Stimulated activated CD8-positive, alpha-beta memory T cell treated with anti-CD3 and anti-CD28 coated beads, Interleukin-15, amount 100 ng/mL, for 24 hours (primary cell): ENCODE measurements at regions not wholly inside any gene's neighbourhood (a gene's known extent, or its start where the extent isn't known, plus 50 kb on each side); places are given as distances from the start of the nearest gene placed in this dataset.
"Not testable (repeated sequence)": the region's sequence is repeated elsewhere in the genome, so short reads cannot be mapped to it uniquely, and the experiment has no call there.

Experiments
- DNase-seq: peaks from one replicate; pipeline ENCODE4 v3.0.0-alpha.2; 2020; ENCODE audit warnings: low read depth

DNA sequence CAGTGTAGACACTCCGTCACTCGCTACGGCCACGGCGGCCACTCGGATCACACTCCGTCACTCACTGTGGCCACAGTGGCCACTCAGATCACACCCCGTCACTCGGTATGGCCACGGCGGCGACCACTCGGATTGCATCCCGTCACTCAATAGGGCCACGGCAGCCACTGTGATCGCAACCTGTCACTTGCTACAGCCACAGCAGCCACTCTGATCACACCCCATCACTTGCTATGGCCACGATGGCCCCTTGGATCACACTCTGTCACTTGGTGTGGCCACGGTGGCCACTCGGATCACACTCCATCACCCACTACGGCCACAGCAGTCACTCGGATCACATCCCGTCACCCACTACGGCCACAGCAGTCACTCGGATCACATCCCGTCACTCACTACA lies 175.3 kb downstream of the LAT start:
- not testable (repeated sequence) for DNase-seq

DNA sequence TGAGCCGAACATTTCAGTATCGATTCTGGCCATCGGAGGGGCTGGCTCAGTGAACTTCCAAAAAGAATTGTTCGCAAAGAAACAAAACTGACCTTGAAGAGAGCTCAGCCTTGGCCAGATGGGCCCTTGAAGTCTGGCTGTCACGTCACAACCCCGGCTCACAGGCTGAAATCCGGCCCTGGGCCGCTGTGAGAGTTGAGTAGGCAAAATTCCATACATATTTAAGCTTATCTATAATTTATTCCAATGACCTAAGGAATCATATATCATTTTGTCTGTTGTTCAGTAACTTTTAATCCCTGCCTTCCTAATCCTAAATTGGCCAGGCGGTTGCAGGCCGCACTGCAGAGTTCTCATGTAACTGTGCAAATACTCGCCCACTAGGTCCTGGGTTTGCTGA lies 174.8 kb downstream of the LAT start:
- not testable (repeated sequence) for DNase-seq

DNA sequence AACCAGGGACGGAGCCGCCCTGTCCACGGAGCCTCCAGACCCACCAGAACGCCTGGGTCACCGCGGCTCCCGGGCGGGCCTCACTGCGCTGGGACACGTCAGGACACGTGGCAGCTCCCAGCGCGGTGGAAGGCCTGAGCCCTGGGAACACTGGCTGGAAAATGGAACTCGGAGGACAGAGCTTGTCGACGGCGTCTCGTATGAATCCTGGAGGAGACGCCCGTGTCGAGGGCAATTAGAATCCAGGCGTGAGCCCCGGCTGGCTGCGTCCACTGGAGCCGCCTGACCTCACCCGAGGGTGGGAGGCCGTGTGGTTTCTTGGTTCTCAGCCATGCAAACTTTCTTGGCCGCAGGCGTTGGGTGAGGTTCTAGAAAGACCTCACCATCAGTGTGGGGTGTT lies 173.9 kb downstream of the LAT start:
- no peak for DNase-seq

DNA sequence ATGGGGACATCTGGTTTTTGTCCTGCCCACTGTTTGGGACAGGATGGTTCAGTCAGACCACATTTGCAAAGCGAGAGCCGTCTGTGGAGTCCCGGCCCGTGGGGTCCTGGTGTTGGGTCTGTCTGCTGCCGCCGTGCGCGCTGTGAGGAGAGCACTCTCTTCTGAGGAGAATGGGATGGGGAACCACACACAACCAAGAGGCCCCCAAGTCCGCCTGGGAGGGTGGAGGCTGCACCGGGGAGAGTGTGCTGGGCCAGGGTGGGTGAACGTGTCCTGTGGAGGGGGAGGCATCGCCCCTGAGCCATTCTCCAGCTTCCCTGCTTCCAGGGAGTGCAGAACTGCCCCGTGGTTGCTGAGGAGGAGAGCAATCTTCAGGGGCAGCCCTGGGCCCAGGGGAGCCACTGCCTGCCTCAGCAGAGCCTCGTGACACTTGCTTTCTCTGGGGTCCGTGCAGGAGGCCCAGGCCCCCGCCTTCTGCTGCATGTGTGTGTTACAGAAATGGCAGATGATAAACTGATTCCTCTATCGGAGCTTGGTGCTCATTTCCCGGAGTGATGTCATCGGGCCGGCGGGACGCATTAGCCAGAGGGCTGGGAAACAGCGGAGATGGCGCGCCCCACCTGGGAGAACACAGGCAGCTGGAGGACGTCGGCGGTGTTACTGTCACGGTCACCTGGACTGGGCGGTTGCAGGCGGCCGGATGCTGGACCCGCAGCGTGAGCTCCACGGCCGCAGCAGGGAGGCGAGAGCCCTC lies 173.4 kb downstream of the LAT start:
- DNase-seq = not testable (repeated sequence)

DNA sequence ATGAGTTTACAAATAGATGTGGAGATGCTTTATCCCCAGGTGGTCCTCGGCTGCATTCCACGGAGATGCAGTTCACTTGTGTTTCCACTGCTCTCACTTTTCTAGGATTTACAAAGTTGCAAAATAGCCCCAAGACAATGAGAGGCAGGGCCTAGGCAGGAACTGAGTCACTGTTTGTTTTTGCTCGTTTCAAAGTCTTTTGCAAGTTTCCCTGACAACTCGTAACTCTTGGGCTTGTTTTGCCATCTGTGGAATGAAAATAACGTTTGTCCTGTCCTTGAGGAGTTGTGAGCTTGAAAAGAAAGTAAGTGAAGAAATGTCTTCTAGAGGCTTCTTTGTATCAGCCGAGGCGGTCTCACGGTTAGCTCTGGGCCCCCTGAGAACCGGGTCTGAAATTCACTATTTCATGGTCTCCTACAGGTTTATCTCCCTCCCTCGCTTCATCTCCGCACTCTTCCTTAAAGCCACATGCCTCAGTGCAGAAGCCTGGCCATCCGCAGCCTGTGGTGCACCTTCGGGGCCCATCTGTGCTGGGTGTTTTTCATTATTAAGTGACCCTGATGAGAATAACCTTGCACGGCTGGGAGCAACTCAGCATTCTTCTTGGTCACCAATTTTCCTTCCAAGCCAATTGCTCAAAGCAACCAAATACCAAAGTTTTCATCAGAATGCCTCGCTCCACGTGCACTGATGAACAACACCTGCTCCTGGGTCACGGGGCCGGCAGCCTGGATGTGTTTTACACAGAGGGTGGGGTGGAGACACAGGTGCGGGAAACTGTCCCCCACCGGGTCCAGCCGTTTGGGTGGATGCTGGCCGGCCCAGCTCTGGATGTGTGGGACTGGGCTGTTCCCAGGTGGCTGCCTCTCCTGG lies 172.4 kb downstream of the LAT start:
- not testable (repeated sequence) for DNase-seq

DNA sequence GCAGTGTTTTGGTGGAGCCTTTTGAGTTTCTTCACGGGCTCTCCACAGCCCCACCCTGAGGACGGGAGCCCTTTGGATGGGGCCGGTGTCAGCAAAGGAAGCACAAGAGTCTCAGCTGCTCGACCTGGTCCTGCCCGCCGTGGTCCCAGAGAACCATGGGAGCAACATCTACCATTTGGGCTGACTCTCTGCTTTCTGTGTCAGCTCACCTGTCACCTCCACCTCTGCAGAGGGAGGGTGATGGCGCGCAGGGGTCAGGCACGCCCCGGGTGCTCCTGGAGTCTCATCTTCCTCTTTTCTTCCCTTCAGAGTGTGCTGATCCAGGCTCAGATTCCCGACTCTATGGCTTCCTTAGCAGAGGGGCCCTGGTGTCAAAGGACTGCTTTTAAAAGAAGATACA lies 171.7 kb downstream of the LAT start:
- no peak for DNase-seq

DNA sequence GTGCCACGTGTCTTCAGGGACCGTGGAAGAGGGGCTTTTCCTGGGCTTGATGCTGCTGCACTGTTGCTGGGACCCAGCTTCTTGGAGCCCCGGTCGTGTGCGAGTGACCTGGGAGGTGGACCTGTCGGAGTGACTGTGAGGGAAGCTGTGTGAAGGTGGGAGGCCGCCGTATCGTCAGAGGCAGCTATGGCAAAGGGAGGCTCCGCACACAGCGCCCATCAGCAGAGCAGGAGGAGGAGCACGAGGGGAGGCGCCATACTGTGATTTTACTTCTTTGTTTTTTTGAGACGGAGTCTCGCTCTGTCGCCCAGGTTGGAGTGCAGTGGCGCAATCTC lies 171.0 kb downstream of the LAT start:
- not testable (repeated sequence) for DNase-seq

DNA sequence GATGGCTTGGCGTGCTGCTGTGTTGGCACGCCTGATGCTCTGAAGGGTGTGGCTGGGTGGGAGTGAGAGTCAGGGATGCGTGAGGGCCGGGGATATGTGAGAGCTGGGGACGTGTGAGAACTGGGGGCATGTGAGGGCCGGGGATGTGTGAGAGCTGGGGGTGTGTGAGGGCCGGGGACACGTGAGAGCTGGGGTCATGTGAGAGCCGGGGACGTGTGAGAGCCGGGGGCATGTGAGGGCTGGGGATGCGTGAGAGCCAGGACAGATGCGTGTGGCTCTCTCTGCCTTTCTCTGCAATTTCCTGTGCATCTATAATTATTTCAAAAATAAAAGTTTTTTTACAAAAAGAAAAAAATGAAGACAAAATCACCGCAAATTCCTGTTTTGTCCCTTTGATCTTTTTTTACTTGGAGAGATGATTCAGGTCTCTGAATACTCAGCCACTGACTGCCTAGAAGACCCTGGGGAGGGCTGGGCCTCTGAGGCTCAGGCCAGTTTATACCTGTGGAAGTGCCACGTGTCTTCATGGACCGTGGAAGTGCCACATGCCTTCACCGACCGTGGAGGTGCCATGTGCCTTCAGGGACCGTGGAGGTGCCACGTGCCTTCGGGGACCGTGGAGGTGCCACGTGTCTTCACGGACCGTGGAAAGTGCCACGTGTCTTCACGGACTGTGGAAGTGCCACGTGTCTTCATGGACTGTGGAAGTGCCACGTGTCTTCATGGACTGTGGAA lies 170.4 kb downstream of the LAT start:
- DNase-seq = not testable (repeated sequence)

DNA sequence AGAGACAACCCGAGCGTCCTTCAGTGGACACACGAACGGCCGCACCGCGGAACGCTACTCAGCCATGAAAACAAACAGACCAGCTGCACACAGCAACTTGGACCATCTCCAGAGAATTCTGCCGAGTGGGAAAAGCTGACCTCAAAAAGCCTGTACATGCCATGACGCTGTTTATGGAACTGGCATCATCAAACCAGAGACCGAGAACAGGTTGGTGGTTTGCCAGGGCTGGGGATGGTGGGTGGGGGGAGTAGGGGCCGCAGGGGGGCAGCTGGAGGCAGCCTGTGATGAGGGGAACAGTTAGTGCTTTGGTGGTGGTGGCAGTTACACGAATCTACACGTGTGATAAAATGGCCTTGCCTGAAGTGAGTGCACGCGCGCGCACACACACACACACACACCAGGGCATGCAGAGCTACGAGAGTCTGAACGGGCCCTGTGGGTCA lies 169.8 kb downstream of the LAT start:
- DNase-seq = no peak

DNA sequence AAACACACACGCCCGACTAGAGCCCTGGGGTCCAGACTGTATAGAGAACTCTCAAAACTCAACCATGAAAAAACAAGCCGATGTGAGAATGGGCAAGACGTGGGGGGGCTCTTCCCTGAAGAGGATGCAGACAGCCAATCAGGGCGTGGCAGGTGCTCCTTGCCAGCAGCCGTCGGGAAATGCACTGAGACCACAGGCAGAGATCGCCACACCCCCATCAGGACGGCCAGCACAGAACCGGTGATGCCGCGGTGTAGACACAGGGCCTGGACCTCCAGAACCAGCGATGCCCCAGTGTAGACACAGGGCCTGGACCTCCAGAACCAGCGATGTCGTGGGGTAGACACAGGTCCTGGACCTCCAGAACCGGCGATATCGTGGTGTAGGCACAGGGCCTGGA lies 169.2 kb downstream of the LAT start:
- DNase-seq = no peak

DNA sequence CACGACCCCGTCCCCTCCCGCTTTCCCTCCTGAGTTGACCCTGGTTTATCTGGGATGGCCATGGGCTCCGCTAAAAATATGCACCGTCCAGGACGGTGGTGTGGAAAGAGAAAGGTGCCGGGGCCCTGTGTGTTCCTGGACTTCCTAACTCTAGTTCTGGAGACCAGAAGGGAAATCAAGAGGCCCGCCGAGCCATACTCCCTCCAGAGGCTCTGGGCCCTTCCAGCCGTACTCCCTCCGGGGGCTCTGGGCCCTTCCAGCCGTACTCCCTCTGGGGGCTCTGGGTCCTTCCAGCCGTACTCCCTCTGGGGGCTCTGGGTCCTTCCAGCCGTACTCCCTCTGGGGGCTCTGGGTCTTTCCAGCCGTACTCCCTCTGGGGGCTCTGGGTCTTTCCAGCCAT lies 168.5 kb downstream of the LAT start:
- DNase-seq = not testable (repeated sequence)

DNA sequence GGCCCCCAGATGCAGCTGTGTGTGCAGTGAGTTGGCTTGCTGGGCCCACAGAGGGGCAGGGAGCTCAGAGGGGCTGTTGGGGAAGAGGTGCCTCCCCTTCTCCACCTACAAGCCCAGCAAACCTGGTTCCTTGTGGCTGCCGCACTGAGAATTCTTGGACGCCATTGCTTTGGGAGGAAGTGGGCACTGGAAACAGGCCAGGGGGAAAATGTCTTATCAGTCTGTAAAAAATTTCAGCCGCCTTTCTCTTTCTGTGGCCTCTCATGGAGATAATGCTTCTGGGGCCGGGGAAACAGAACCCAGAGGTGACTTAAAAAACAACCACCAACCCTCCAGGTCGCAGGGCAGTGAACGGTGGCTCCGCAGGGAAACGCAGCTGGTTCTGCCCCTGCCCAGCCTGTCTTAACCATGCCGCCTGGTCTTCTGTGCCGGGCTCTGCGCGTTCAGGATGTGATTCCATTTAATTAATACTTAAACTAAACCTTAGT lies 167.7 kb downstream of the LAT start:
- DNase-seq = not testable (repeated sequence)

DNA sequence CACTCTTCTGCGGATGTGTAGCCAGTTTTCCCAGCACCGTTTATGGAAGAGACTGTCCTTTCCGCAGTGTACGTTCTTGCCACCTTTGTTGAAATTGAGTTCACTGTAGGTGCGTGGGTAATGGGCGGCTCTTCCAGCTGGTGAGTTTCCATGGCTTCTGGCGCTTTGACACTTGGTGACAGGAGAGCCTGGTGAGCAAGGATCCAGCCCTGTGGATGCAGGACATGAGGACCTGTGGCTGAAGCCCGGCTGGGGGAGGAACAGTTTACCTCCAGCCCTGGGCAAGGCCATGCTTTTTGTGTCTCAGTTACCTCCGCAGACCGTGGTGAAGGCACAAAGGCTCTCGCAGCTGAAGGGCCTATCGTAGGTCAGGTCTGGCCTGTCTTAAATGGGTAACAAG lies 166.5 kb downstream of the LAT start:
- DNase-seq = no peak

DNA sequence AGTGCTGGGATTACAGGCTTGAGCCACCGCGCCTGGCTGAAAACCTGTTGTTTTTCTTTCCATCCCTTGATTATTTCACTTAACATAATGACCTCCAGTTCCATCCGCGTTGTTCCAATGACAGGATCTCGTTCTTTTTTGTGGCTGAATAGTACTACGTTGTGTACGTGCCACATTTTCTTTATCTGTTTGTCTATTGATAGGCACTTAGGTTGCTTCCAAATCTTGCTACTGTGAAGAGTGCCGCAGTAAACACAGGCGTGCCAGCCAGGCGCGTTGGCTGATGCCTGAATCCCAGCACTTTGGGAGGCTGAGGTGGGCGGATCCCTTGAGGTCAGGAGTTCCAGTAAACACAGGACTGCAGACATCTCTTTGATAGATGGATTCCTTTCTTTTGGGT lies 165.1 kb downstream of the LAT start:
- DNase-seq = not testable (repeated sequence)

DNA sequence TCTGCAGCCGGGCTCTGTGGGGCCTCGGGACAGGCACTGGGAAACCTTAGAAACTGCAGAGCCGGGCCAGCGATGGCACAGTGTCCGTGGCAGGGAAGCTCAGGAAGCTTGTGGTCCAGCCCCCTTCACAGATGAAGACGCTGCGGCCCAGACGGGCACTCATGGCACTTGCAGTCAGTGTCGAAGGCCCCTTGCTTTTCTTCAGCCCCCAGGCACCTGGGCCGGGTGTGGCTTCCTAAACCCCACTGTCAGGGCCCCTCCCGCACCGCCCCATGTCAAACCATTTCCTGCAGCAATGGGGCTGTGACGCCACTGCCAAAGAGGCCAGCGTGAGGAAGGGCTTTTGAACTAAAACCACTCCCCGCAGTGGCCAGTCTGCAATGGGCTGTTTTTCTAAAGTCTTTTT lies 164.0 kb downstream of the LAT start:
- DNase-seq = peak; percentile 22

DNA sequence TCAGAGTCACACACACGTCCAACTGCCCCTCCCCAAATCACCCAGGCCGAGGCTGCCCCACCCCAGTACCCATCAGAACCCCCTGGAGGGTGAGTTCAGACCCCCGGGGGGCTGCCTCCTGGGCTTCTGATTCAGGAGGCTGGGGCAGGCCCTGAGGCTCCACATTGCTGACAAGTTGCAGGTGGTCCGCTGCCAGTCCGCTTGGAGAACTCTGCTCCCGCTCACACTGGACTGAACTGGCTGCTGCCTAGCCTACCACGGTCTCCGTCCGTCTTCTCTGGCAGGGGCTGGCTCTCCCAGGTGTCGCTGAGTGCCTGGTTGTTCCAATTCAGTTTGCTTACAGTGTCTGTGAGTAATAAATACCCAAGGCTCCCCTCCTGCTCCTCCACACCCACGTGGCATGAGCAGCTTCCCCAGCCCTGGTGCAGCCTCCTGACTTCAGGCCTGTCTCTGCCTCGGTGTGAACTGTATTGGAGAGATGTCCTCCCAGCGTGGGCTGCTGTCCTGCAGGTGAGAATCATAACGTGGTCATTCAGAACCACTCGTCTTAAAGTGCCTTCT lies 163.4 kb downstream of the LAT start:
- no peak for DNase-seq

DNA sequence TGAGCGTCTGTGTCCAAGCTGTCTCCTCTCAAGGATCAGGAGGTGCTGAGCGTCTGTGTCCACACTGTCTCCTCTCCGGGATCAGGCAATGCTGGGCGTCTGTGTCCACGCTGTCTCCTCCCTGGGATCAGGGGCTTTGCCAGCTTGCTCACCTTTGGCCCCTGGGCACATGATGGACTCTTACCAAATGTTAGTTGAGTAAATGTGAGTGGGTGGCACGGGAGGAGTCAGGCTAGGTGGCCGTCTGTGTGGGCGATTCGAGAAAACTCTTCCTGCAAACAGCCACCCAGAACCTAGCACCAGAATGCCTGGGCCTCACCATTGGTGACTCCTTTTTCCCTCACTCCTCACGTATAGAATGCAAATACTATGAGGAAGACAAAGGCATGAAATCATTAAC lies 162.9 kb downstream of the LAT start:
- not testable (repeated sequence) for DNase-seq

DNA sequence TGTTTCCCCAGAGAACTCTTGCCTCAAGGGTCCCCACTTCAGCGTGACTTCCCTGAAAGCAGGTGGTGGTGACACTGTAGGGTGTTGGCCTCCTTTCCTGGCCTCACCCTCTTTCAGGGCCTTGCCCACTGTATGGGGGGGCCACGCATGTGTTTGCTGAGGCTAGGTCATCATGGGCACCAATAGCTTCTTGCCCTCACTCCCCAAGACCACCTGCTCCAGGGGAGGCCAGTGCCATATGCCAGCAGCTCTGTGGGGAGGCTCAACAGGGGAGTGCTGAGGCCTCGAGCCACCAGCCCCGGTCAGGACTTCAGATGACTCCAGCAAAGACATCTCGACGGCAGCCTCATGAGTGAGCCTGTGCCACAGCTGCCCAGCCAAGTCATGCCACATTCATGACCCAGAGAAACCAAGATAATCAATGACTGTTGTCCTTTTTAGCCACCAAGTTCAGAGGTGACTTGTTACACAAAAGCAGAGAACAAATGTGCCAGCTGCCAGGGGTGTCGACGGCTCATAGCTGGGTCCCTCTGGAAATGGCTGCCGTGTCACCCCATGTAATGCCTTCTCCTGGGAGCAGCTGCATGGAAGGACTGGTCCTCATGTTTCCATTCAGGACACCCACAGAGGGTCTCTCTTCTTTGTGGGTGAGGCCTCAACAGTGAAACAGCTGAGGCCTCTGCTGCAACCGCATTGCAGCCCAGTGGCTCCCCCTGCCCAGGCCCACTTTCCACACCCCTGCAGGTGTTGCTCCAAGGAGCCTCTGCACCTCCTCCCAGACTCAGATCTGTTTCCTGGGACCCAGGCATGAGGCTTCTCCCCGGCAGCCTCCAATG lies 162.2 kb downstream of the LAT start:
- DNase-seq = not testable (repeated sequence)

DNA sequence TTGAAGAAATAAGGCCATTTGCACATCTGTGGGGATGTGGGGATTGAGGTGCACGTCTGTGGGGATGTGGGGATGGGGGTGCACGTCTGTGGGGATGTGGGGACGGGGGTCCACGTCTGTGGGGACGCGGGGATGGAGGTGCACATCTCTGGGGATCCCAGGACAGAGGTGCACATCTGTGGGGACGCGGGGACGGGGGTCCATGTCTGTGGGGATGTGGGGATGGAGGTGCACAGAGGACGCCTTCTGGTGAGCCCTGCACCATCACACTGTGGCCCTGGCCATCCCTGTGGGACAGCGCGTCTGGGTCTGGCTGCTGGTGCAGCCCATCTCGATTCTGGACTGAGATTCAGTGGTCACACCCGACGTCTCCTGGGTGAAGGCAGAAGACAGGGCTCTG lies 161.4 kb downstream of the LAT start:
- no peak for DNase-seq

DNA sequence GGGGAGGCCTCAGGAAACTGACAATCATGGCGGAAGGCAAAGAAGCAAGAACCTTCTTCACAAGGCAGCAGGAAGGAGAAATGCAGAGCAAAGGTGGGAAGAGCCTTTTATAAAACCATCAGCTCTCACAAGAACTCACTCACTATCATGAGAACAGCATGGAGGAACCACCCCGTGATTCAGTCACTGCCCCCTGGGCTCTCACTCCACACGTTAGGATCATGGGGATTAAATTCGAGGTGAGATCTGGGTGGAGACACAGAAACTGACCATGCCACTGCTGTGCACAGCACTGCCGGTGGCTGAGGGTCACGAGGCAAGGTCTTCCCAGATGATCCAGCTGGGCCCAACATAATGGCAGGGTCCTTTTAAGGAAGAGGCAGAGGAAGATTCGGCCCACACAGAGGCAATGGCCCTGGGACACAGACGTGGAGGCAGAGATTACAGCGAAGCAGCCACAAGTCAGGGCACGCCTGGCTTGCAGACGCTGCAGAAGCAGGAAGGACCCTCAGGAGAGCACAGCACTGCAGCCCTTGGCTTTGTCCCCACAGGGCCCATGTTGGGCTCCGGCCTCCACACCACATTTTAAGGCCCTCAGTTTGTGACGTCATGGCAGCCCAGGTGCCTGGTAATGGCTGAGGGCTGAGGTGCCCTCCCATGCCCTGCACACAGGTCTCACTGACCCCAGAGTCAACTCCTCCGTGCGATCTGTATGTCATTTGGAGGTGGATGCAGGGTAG lies 160.8 kb downstream of the LAT start:
- not testable (repeated sequence) for DNase-seq
